ENCODE measurements at regions not wholly inside any gene's neighbourhood (a gene's known extent, or its start where the extent isn't known, plus 50 kb on each side); places are given as distances from the start of the nearest gene placed in this dataset.

DNA sequence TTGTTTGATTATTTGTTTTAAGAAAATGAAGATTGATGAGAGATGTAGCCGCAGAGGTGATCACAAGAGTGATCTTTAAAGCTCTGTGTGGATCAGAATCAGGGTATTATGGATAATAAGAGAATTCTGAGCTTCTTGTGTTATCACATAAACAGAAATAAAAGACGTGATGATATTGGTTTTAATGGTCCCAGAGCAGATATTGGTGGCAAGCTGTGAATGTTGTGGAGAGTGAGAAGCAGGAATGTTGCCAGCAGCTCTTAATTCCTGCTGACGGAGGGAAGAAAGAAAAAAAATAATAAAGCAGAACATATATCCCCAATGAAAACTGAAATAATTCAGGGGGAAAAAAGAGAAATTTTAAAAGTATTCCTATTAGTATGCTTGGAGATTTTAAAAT, 1015.9 kb downstream of the PCDH18 start:
- no peaks in the 10 kb centered on the region for H3K9me3 ChIP-seq
- intact Hi-C loops (cut with DNase I): no loop called here
- DNase-seq (ENCODE audit: extremely low spot score in 2 of 2): no peak
- no peak overlapping the region for H3K4me3 ChIP-seq
- H3K4me1 ChIP-seq: no peaks in the 10 kb centered on the region
- no peaks in the 10 kb centered on the region for H3K27me3 ChIP-seq
- H3K27ac ChIP-seq: no peak overlapping the region
- TF ChIP-seq POLR2A (IDR thresholded peaks at IDR 0.05): no peak
- TF ChIP-seq, protein P1, sequence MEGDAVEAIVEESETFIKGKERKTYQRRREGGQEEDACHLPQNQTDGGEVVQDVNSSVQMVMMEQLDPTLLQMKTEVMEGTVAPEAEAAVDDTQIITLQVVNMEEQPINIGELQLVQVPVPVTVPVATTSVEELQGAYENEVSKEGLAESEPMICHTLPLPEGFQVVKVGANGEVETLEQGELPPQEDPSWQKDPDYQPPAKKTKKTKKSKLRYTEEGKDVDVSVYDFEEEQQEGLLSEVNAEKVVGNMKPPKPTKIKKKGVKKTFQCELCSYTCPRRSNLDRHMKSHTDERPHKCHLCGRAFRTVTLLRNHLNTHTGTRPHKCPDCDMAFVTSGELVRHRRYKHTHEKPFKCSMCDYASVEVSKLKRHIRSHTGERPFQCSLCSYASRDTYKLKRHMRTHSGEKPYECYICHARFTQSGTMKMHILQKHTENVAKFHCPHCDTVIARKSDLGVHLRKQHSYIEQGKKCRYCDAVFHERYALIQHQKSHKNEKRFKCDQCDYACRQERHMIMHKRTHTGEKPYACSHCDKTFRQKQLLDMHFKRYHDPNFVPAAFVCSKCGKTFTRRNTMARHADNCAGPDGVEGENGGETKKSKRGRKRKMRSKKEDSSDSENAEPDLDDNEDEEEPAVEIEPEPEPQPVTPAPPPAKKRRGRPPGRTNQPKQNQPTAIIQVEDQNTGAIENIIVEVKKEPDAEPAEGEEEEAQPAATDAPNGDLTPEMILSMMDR (IDR thresholded peaks at IDR 0.05): no peak
- TF ChIP-seq POLR2AphosphoS5 (IDR thresholded peaks at IDR 0.05; ENCODE audit: insufficient read depth in 1 of 2, low read depth in 1 of 2): no peak
- H3K36me3 ChIP-seq: no peaks in the 10 kb centered on the region

DNA sequence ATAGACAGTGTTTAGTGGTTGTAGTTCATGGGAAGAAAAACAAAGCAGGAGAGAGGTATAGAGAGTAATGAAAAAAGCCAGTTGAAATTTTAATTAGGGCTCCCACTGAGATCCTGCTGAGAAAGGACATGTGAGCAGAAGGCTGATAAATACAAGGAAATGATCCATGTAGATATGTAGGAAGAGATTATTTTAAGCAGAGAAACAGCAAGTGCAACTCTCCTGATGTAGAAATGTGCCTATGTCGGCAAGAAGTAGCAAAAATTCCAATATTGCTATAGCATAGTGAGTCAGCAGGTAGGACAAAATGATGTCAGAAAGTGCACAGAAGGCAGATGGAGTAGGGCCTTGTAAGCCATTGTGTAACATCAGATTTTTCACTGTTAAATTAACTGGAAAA, 1027.3 kb downstream of the PCDH18 start:
- Histone ChIP-seq H3K36me3 (no peaks in the 10 kb centered on the region), H3K27me3 (no peaks in the 10 kb centered on the region), H3K4me1 (no peaks in the 10 kb centered on the region), H3K9me3 (no peaks in the 10 kb centered on the region), H3K4me3 (no peak overlapping the region), H3K27ac (no peak overlapping the region)
- intact Hi-C loops (cut with DNase I): no loop called here
- TF ChIP-seq POLR2AphosphoS5 (IDR thresholded peaks at IDR 0.05; ENCODE audit: insufficient read depth in 1 of 2, low read depth in 1 of 2) (no peak), POLR2A (IDR thresholded peaks at IDR 0.05) (no peak)
- TF ChIP-seq, protein P1 (IDR thresholded peaks at IDR 0.05): no peak
- no peak for DNase-seq (ENCODE audit: extremely low spot score in 2 of 2)

DNA sequence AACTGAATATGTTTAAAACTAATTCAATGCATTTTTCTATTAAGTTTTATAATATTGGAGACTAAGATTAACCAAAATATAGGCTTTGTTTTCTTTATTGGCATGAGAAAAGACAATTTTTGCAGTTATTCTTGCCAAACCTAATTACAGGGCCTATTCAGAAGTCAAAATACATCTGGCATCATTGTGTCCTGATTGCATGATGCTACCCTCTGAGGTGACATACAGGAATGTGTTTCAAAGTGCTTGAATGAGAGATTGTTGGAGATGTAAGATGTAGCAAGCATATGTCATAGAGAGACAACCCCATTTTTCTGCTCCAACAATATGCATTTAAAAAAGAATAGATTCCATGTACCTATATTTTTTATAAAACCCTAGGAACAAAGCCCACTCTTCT, 1036.4 kb downstream of the PCDH18 start:
- intact Hi-C loops (cut with DNase I): no loop called here
- Histone ChIP-seq H3K27ac (no peak overlapping the region), H3K27me3 (no peaks in the 10 kb centered on the region), H3K4me3 (no peak overlapping the region), H3K36me3 (no peaks in the 10 kb centered on the region), H3K9me3 (no peaks in the 10 kb centered on the region), H3K4me1 (no peaks in the 10 kb centered on the region)
- no peak for TF ChIP-seq POLR2AphosphoS5 (IDR thresholded peaks at IDR 0.05; ENCODE audit: insufficient read depth in 1 of 2, low read depth in 1 of 2)
- no peak for TF ChIP-seq POLR2A (IDR thresholded peaks at IDR 0.05)
- TF ChIP-seq, protein P1 (IDR thresholded peaks at IDR 0.05): no peak
- DNase-seq (ENCODE audit: extremely low spot score in 2 of 2): no peak

DNA sequence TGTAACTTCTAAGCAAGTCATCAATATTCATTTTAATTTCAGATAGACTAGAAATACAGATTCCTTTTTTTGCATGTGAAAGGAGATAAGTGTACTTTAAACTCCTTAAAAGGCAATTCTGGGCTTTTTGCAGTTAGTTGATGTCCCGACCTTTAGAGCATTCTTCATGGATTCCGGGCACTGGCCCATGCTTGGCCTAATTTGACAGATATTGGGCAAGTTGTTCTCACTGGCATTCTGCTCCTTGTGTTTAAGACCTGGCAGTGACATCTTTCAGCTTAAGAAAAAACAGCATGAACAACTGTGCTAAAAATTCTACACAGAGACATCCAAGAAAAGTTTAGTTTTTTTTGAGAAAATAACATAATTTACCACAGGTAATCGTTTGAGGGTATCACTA, 1037.2 kb downstream of the PCDH18 start:
- TF ChIP-seq, protein P1 (IDR thresholded peaks at IDR 0.05): no peak
- TF ChIP-seq POLR2AphosphoS5 (IDR thresholded peaks at IDR 0.05; ENCODE audit: insufficient read depth in 1 of 2, low read depth in 1 of 2): no peak
- no peak for TF ChIP-seq POLR2A (IDR thresholded peaks at IDR 0.05)
- no peak for DNase-seq (ENCODE audit: extremely low spot score in 2 of 2)
- H3K4me1 ChIP-seq: no peaks in the 10 kb centered on the region
- H3K36me3 ChIP-seq: no peaks in the 10 kb centered on the region
- H3K27me3 ChIP-seq: no peaks in the 10 kb centered on the region
- H3K9me3 ChIP-seq: no peaks in the 10 kb centered on the region
- no peak overlapping the region for H3K27ac ChIP-seq
- no peak overlapping the region for H3K4me3 ChIP-seq
- intact Hi-C loops (cut with DNase I): no loop called here

DNA sequence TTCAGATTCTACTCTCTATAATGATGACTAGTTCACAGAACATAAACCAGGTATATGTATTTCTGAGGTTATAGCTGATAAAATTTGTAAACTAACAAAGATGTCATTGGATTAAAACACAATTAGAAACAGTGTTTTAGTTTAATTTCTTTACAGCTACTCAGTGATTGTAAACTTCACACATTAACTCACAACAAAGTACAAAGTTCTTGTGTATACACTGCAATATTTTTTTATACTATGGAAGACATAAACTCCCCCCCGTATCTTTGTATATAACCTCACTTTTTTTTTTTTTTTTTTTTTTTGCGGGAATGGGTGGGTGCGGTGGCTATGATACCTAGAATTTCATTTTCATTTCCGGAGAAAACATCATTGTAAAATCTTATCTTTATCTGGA, 1043.2 kb downstream of the PCDH18 start:
- DNase-seq (ENCODE audit: extremely low spot score in 2 of 2): no peak
- Histone ChIP-seq H3K4me1 (no peaks in the 10 kb centered on the region), H3K27ac (no peak overlapping the region), H3K27me3 (no peaks in the 10 kb centered on the region), H3K4me3 (no peak overlapping the region), H3K36me3 (no peaks in the 10 kb centered on the region), H3K9me3 (no peaks in the 10 kb centered on the region)
- intact Hi-C loops (cut with DNase I): no loop called here
- TF ChIP-seq, protein P1 (IDR thresholded peaks at IDR 0.05): no peak
- TF ChIP-seq POLR2AphosphoS5 (IDR thresholded peaks at IDR 0.05; ENCODE audit: insufficient read depth in 1 of 2, low read depth in 1 of 2): no peak
- no peak for TF ChIP-seq POLR2A (IDR thresholded peaks at IDR 0.05)

All from vagina (tissue), 2 donors.